G401.6 (cell line): ENCODE measurements at regions not wholly inside any gene's neighbourhood (a gene's known extent, or its start where the extent isn't known, plus 50 kb on each side); places are given as distances from the start of the nearest gene placed in this dataset.

Source experiments
- FAIRE-seq: peaks from 2 replicates; lab custom pipeline; 2012; peaks lifted over from hg19 to GRCh38; lab: Jason Lieb, UNC

DNA sequence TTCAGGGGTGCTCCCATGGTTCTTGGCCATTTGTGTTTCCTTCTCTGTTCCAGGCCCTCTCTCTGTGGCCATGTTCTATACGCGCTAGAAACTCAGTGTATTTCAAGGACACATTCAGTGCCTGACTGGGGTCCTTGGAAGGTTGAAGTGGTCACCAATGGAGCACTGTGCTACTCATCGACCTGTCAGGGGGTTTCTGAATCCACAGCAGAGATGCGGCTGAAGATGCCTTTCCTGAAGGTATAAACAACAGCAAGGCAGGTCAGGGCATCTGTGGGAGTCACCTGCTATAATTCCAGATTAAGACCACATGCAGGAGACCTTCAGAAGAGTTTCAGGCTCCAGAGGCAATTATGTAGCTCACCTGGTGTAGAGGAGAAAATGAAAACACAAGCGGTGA is 86.8 kb upstream of the MGMT start:
- no peak for FAIRE-seq

DNA sequence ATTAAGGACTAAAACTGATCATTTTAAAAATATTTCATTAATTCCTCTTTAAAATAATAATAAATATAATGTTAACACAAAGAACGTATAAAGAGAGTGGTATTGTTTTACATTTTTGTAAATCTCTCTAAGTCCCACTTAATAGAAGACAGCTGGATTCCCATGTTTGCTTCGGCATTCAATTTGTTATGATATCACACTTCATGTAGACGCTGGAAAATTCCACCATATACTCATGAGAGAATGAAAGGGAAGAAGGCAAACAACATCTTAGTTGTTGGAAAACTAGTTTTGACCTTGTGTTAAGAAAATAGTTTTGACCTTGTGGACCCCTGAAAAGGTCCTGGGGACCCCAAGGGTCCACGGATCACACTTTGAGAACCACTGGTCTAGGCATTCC is 85.3 kb upstream of the MGMT start:
- FAIRE-seq = no peak

DNA sequence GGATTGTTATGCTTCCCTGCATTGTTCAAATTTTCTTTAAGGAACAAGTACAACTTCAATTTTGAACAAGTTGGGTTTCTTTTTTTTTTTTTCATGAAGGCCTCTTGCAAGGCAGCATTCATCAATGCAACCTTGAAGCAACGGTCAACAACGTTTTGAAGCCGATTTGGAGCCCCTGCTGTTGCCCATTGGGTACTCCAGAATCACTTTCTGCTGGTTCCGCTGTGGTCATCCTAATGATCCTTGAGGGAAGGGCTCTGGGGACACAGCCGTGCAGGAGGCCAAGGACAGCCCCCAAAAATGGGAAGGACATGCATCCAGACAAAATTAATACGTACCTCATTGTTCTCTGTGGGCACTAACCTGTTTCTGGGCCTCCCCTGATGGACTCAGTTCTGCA is 84.6 kb upstream of the MGMT start:
- no peak for FAIRE-seq

DNA sequence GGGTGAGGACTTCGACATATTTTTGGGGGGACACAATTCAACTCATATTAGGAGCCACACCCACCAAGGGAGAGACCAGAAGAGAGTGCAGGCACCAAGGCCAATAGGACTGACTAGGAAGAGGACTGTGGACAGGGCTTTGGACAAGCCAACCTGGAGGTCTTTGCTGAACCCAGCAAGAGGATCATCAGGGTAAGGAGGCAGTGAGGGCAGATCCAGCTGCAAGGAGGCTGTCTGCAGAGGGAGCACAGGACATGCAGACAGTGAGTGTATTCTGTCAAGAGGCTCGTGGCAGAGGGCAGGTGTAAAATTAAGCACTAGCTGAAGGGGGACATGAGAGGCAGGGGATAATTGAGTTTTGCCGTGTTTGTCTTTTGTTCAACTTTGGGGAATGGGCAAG is 83.4 kb upstream of the MGMT start:
- no peak for FAIRE-seq

DNA sequence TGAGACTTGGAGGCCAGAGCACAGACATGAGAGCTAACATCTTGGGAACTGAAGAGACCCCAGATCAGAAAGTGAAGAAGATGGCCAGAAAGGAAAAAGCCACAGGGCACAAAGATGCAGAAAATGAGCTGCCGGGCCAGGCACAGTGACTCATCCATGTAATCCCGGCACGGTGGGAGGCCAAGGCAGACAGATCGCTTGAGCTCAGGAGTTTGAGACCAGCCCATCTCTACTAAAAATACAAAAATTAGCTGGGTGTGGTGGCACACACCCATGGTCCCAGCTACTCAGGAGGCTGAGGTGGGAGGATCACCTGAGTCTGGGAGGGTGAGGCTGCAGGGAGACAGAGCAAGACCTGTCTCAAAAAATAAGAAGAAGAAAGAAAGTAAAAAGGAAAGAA is 81.4 kb upstream of the MGMT start:
- no peak for FAIRE-seq

DNA sequence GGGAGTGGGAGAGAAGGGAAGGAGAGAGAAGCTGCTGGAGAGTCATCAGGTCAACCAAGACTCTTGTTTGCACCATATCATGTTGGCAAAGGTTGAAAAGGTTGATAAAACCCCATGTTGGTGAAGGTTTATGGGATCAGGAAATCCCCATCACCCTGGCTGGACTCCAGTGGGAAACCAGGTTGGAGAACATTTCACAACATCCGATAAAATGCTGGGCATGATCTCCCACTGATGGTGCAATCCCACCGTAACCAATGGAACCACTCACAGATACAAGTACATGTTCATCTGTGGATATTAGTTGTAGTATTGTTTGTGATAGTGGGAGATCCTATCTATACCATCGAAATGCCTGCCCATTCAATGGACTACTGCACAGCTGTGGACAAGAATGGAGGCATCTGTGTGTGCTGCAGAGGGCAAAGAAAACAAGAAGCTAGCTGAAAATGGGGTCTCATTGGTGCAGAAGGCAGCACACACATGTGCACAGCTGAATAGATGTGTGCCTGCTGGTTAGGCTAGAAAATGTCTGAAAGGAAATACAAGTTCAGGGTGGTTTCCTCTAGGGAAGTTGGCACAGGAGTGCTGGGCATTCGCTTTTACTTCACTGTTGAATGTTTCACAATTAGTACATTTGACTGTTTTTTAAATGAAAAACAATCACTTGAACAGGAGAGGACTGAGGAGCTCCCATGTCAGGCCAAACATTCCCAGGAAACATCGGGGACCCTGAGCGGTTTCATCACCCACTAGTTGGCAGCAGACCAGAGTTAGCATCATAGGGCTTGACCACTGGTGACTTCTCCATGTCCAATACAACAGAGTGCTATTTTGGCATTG is 80.4 kb upstream of the MGMT start:
- no peak for FAIRE-seq

DNA sequence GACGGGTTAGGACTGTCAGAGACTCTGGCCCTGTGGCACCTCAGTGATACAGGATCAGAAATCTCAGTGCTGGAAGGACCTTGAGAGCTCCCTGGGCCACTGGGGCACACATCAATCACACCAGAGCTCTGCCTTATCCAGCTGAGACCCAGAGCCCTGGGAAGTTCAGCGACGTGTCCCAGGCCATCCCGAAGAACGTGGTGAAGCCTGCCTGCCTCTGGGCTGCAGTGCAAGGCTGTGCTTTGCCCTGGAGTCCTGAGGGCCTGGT is 79.8 kb upstream of the MGMT start:
- FAIRE-seq = no peak

DNA sequence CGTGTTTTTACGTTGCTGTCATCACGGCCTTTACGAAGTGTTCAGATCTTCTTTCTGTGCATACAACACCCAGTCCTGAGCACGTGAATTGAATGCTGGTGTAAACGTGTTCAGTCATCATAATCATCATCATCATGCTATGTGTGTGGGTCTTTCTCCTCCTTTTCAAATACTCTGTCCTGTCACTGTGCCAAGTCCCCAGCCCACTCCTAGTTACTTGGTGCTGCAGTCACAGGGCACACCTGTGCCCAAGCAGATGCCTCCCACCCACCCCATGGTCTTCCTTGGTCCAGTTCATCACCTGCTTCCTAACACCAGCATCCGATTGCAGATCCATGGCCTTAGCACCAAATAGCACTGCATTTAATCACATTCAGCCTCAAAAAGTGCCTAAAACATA is 78.6 kb upstream of the MGMT start:
- FAIRE-seq = no peak

DNA sequence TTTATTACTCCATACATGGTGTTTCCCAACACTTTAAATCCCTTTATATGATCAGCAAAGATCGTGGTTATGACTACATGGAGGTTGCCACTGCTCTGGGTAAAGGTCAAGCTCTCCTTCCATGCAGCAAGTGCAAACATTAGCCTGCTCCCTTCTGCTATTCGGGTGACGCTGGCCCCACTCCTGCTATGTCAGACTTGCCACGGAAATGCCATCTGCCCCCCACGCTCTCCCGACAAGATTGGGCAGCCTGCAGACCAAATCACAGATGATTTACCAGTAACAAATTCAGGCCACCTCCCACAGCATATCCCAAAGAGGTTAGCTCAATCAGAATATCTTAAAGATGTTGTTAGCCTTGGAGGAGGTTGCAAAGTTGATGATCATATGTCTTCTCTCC is 77.8 kb upstream of the MGMT start:
- FAIRE-seq = no peak

DNA sequence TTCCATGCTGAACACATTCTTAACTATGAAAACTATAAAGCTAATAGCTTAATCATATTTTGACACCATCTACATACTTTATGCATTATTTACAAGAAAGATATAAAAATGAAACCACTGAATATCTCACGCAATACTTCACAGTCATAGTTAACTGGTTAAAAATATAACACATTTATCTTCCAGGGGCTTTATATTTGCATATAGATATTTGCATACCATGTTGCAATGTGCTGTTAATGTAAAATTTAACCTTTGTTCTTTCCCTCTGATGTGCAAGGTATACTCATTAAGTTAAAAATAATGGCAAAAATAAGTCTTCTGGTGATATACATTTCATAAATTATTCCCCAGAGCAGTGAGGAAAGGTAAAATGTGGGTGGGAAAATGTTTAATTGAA is 76.9 kb upstream of the MGMT start:
- no peak for FAIRE-seq

DNA sequence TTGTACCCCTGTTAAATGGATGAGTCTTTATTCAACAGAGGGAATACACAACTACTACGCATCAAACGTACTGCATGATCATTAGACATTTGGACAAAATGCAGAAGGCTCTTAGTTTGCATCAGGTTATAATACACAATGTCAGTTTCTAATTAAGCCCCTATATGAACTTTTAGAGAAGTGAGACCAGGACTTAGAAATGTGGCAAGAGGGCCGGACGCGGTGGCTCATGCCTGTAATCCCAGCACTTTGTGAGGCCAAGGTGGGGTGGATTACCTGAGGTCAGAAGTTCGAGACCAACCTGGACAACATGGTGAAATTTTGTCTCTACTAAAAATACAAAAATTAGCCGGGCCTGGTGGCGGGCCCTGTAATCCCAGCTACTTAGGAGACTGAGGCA is 76.3 kb upstream of the MGMT start:
- FAIRE-seq = no peak

DNA sequence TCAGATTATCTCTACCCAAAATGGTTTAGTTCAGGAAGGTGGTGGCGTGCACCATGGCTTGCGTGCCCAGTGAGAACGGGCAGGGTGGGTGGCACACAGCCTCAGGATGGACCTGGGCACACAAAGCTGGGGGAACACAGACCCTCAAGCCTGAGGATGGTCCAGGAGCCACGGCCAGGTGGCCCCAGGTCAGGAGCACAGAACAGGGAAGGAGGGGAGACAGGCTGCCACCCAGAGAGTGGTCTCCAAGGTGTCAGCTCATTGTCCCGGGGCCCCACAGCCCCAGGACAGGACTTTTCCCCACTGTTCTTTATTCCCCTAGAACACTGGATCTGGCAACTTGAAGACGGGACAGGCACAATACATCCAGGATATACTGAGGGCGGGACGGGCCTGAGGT is 75.6 kb upstream of the MGMT start:
- FAIRE-seq = no peak

DNA sequence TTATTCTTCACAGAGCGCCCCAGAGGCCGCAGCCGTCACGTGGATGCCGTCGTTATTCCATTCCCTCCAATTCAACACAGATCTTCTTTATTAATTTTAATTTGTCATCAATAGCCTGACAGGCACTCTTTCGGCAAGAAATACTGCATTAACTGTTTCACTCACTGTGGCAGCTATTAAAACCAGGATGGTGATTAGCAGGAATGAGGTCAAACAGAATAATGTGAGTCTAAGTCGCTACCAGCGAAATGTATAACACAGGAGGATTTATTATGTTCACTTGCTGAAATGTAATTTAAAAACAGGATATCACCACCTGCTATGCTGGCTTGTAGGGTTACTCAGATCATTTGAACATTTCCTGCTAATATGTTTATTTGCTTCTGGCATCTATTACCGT is 74.2 kb upstream of the MGMT start:
- no peak for FAIRE-seq

DNA sequence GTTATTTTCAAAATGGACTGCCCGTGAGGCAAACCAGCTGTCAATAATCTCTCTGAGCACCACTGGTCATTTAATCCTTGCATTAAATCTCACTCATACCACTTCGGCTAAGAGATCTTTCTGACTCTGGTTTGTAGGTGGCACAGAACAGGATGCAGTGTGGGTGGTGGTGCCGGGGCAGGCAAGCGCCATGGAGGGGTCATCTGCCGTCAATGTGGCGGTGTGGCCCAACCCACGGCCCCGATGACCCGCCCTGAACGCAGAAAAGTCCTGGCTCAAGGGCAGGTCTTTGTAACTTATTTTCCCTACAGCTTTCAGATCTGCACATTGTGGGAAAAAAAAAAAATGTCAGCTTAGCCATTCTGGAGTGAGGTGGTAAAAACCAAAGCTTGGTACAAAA is 73.2 kb upstream of the MGMT start:
- FAIRE-seq = no peak

DNA sequence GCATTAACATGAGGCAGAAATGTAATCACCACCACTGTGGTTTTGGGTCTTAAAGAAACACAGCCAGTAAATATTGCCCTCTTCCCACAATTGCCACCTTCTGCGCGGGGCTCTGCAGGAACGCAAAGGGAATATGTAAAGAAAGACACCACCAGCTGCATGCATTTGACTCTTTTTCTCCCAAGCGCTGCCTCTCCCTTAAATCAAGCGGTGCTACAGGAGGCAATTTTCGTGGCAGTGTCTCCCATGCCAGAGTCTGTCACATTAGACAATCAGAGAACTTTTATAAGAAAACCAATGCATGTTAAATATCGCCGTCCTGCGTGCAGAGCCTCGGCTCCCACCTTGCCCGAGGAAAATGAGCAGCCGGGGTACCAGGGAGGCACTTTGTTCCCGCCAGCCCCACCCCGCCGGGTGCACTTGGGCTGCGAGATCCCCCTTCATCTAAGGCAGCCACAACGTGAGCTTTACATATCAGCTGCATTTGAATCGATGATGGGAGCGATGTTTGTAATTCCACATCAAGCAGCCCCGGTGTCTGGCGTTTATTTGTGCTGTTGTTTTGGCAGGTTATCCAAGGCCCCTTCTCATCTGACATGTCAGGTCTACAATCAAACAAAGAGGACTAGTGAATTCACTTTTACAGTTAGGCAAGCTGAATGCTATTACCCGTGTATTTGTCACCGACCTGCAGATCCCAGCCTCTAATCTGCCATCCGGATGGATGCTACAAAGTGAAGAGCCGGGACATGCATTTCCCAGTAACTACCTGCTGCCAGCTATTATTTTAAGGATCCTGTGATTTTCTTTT is 72.3 kb upstream of the MGMT start:
- FAIRE-seq = no peak

DNA sequence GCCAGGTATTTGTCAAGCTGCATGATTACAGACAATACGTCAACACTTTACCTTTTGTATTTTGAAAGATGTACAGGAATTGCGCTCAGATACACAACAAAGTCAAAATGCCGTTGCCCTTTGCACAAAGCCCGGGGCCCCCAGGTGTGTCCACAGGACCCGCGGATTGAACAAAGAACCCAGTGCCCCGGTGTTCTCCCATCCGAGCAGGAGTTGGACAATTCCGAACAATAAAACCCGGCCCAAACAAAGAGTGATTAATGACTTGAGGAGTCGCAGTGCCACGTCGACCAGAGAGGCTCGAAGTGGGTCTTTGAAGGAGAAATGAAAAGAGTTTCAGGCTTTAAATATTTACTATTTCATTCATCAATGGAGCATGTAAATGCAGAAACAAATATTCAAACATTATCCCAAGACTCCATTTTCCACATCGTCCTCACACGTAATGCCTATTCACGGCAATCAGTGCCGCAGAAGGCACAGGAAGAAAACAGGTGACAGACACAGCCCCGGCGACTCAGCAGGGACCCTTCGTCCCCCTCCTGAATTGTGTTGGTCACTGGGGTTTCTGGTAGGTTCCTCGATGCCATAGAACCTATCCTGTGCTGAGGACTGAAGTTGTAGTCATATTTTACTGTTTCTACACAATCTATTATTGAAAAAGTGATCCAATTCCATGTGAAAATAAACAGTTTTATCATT is 70.9 kb upstream of the MGMT start:
- no peak for FAIRE-seq

DNA sequence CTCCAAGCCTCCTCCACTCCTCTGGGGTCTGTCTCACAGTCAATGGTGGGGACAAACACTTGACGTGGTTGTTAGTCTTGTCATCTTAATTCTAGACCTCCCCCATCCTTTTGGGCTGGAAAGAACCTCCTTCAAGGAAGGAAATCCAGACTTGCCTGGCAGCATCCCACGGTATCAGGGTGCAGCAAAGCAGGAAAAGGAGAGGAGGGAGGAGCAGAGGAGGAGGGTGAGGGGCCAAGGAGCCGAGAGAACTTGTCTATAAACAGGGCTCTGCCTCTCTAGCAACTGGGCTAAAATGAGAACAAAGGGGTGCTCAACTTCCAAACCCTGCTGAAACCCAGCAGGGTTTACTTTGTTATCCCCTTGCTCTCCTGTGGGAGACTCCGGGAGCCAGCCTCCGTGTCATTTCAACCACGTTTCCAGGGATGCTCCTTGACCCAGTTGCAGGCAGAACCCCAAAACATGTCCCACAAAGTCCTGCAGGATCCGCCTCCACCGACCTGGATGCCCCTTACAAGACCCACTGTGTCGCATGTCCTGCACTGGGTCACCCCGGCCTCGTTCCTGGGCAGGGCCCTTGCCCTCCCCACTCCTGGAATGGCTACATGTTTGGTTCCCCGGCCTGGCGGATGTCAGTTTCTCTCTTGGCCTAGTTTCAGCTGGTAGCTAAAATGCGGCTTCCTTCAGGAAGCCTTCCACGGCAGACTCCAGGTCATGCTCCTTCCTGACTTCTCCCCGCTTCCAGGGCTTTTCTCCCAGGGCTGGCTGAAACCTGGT is 69.7 kb upstream of the MGMT start:
- FAIRE-seq = no peak

DNA sequence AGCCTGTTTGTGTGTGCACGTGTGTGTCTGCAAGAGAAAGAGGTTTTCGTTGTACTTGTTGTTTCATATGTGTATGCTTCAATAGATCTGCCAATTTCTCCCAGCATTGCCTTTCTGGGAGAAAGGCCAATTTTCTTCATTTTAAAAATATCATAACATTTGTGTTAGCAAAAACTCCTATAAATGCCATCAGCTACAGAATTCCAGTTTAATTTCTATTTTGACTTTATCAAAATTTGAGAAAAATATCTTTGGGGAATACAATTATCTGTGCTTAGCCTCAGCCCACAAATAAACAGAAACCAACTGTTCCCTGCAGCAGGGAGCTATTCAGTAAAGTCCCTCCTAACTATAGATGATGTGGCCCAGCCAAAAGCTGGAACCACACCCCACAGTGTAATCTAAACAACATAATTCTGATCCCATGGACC is 68.3 kb upstream of the MGMT start:
- FAIRE-seq = no peak

DNA sequence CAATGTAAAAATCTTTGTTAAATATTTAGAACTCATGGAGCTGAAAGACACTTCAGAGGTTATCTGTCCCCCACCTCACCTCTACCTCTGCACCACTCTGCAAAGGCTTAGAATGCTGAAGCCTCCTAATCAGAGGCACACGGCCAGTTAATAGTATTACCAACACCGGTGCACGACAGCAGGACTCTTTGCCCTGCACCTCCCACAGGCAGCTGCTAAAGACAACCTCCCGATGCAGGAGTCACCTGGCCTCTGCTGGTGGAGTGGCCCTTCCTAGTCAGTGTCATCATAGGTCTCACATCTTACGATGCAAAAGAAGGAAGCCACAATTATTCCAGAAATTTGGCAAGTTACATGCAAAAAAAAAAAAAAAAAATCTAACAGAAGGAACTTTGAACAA is 66.6 kb upstream of the MGMT start:
- no peak for FAIRE-seq

DNA sequence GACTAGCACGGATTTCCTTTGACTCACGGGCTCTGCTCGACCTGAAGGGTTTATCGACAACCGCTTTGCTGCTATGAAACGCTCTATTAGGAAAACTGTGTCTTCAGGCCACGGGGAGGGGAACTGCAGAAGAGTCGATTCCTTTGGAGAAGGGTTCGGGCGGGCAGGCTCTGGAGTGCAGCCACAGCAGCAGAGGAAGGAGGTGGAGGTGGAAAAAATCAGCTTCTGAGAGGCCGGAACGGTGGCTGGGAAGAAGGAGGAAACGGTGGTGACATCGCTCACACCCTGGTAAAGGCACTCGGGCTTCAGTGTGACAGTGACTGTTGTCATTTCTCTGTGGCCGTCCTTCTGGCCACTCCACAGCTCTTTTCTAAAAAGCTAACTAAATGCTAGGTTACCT is 64.6 kb upstream of the MGMT start:
- no peak for FAIRE-seq

DNA sequence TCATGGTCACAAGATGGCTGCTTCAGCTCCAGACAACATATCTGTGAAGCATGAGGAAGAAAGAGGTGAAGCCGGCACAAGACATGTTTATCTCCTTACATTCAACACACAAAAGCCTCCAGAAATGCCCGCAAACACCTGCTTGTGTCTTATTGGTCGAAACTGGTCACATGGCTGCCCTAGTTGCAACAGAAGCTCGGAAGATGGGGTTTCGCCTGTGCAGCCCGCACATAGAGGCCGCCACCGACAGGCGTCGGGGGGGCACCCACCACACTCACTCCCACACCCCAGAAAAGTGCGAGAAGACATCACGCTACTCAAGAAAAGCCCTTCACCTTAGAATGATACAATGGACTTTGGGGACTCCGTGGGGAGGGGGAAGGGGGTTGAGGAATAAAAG is 63.0 kb upstream of the MGMT start:
- no peak for FAIRE-seq

DNA sequence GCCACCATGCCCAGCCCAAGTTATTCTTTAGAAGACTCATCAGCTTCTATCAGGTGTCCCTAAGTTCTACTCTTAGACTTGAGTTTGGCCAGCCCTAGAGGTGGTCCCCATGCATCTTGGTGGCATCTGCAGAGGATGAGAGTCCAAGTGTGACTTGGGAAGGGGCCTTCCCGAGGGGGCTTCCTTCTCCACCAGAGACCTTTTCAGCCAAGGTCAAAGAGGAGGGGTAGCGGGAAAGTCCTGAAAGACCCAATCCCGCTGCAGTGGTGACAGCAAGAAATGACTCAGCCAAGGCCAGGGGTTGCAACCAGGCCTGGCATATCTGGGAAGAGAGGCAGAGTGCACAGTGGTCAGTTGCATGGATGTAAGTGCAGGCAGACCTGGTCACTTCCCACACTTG is 61.7 kb upstream of the MGMT start:
- no peak for FAIRE-seq
